T-helper 17 cell (primary cell): ENCODE measurements at regions not wholly inside any gene's neighbourhood (a gene's known extent, or its start where the extent isn't known, plus 50 kb on each side); places are given as distances from the start of the nearest gene placed in this dataset.

Source experiments
- ATAC-seq: fragments of 150-1000 bp; cut with Tn5 transposase; 2 replicates; pipeline ENCODE4 v1.10.0; 2021; ENCODE audit warnings: mild to moderate bottlenecking, moderate library complexity
- DNase-seq, 3 donors: peaks; one replicate each; pipeline versions ENCODE4 v3.0.0 to v3.0.0-alpha.2; 2020 to 2021
- H3K9me3 ChIP-seq: one replicate; pipeline ENCODE4 v1.7.0; 2013; ENCODE audit warnings: low read length, mild to moderate bottlenecking; ENCODE audit not compliant: control insufficient read depth, poor library complexity, severe bottlenecking
- H3K27ac Mint-ChIP-seq: one replicate; pipeline ENCODE4 v1.8.0; 2022; ENCODE audit warnings: mild to moderate bottlenecking, moderate library complexity, mixed read lengths
- H3K27me3 Mint-ChIP-seq: one replicate; pipeline ENCODE4 v1.8.0; 2022; ENCODE audit warnings: mixed read lengths
- H3K36me3 Mint-ChIP-seq: one replicate; pipeline ENCODE4 v1.8.0; 2022; ENCODE audit warnings: low read depth, mixed read lengths
- H3K4me1 Mint-ChIP-seq: one replicate; pipeline ENCODE4 v1.8.0; 2022; ENCODE audit warnings: mild to moderate bottlenecking, mixed read lengths
- H3K4me3 Mint-ChIP-seq: one replicate; pipeline ENCODE4 v1.8.0; 2022; ENCODE audit warnings: mild to moderate bottlenecking, moderate library complexity, mixed read lengths

- Mint-ChIP-seq H3K36me3 (peaks cover 9% of the 10 kb centered on the region), H3K27me3 (peaks cover 29% of the 10 kb centered on the region), H3K27ac (no peak overlapping the region), H3K4me3 (no peak overlapping the region), H3K4me1 (peaks cover 5% of the 10 kb centered on the region)
- no peak for DNase-seq
- no peaks in the 10 kb centered on the region for H3K9me3 ChIP-seq
- ATAC-seq = no peak
Measured at GRCh38 chr13:28568286-28568685, 73.4 kb upstream of the FLT1 start.

GRCh38 chr13:28566891-28567290, 72.0 kb upstream of the FLT1 start:
- DNase-seq = no peak
- H3K4me1 Mint-ChIP-seq = peaks cover 5% of the 10 kb centered on the region
- ATAC-seq = no peak
- H3K4me3 Mint-ChIP-seq = no peak overlapping the region
- H3K9me3 ChIP-seq = no peaks in the 10 kb centered on the region
- H3K27me3 Mint-ChIP-seq = peaks cover 31% of the 10 kb centered on the region
- H3K27ac Mint-ChIP-seq = no peak overlapping the region
- H3K36me3 Mint-ChIP-seq = peaks cover 10% of the 10 kb centered on the region

GRCh38 chr13:28566283-28566682, 71.4 kb upstream of the FLT1 start:
- peak overlapping the region; percentile 27 for H3K27ac Mint-ChIP-seq
- no peak overlapping the region for H3K4me3 Mint-ChIP-seq
- H3K27me3 Mint-ChIP-seq = peaks cover 31% of the 10 kb centered on the region

DNA sequence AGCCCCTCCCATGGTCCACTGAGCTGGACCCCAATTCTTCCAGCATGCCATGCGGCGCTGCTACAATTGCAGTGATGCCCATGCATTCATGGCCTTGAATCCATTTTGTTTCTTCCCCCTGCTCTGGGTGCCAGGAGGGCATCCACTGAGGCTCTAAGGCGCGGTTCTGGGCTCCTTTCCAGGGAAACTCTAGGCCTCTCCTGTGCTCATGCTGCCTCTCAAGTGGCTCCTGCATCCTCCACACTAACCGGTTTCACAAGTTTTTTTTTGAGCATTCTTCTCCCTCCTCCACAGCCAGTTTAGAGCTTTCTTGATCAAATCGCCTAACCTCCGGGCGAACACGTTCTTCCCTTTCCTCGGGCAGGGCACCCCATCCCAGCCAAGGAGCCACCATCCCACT, 69.1 kb upstream of the FLT1 start:
- H3K9me3 ChIP-seq = no peaks in the 10 kb centered on the region
- Mint-ChIP-seq H3K36me3 (peaks cover 10% of the 10 kb centered on the region), H3K27ac (no peak overlapping the region), H3K27me3 (peaks cover 39% of the 10 kb centered on the region), H3K4me1 (peaks cover 5% of the 10 kb centered on the region), H3K4me3 (no peak overlapping the region)
- no peak for DNase-seq
- ATAC-seq = no peak

More at GRCh38 chr13:28566283-28566682, 71.4 kb upstream of the FLT1 start:
- H3K9me3 ChIP-seq = no peaks in the 10 kb centered on the region
- peaks cover 10% of the 10 kb centered on the region for H3K36me3 Mint-ChIP-seq
- peaks cover 5% of the 10 kb centered on the region for H3K4me1 Mint-ChIP-seq
- DNase-seq (no peak), ATAC-seq (no peak)

- Mint-ChIP-seq H3K4me3 (no peak overlapping the region), H3K36me3 (peaks cover 10% of the 10 kb centered on the region), H3K4me1 (peaks cover under 1% of the 10 kb centered on the region), H3K27ac (no peak overlapping the region), H3K27me3 (peaks cover 34% of the 10 kb centered on the region)
- no peaks in the 10 kb centered on the region for H3K9me3 ChIP-seq
- no peak for DNase-seq
- ATAC-seq = no peak
Measured at GRCh38 chr13:28563609-28564008, 68.7 kb upstream of the FLT1 start.

DNA sequence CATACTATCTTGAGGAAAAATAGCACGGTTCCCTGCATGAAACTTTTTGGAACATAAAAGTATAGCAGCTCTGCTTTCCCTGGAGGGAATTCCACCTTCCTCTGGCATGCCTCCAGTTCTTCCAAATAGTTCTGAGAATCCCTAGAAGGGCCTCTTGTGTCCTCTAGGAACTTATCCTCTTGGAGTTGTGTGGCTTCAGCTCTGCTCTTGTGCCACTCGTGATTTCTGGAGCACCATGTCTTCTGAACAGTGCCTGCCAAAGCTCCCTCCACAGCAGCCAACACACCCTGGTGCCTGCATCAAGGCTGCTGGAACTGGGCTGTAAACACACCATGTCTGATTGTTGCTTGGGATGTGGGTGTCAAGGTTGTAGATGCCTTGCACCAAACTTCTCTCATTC, 65.7 kb upstream of the FLT1 start:
- DNase-seq = no peak
- no peaks in the 10 kb centered on the region for H3K4me1 Mint-ChIP-seq
- no peak for ATAC-seq
- H3K27me3 Mint-ChIP-seq = peaks cover 29% of the 10 kb centered on the region
- no peak overlapping the region for H3K27ac Mint-ChIP-seq
- peaks cover 5% of the 10 kb centered on the region for H3K36me3 Mint-ChIP-seq
- H3K9me3 ChIP-seq = no peaks in the 10 kb centered on the region
- H3K4me3 Mint-ChIP-seq = no peak overlapping the region

GRCh38 chr13:28559636-28560259, 64.8 kb upstream of the FLT1 start:
- peaks cover 29% of the 10 kb centered on the region for H3K27me3 Mint-ChIP-seq
- no peak for ATAC-seq
- no peaks in the 10 kb centered on the region for H3K4me1 Mint-ChIP-seq
- no peak overlapping the region for H3K27ac Mint-ChIP-seq
- no peaks in the 10 kb centered on the region for H3K9me3 ChIP-seq
- H3K4me3 Mint-ChIP-seq = no peak overlapping the region
- DNase-seq = no peak
- peaks cover 5% of the 10 kb centered on the region for H3K36me3 Mint-ChIP-seq

GRCh38 chr13:28558567-28558966, 63.6 kb upstream of the FLT1 start:
- no peak overlapping the region for H3K4me3 Mint-ChIP-seq
- ATAC-seq = no peak

DNA sequence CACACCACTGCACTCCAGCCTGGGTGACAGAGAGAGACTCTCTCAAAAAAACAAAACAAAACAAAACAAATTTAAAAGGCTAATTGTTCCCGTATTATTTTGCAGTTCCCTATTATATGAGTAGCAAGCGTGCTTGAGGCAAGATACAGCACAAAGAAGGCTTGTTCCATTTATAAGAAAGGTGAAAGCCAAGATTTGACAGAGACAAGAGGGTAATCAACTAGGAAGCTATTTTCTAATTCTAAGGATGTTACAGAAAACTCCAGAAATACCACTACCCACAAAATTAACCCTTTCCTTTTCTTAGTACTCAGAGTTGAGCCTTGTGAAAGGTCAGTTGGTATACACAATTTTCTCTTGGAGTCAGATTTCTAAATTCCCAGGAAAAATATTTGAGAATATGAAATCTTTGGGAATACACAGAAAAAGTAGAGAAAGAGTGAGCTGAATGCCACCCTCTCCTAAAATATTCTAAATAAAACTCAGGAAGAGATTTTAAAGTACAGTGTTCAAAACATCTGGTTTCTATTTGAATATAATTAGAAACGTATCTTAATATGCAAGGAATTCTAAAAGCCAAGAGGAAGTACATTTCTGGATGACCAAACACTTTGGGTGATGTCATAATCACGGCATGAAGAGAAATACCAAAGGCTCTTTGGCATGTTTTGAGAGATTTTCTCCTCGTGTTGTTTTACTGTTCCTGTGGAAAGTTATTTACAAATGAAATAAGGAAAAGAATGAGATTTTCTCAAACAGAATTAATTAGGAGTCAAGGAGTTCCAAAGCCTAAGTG, 63.0 kb upstream of the FLT1 start:
- peak overlapping the region; percentile 32 for H3K27ac Mint-ChIP-seq
- DNase-seq (no peak), ATAC-seq (no peak)
- peaks cover 19% of the 10 kb centered on the region for H3K27me3 Mint-ChIP-seq
- no peak overlapping the region for H3K4me3 Mint-ChIP-seq
- H3K9me3 ChIP-seq = no peaks in the 10 kb centered on the region
- H3K36me3 Mint-ChIP-seq = no peaks in the 10 kb centered on the region
- H3K4me1 Mint-ChIP-seq = no peaks in the 10 kb centered on the region

More at GRCh38 chr13:28558567-28558966, 63.6 kb upstream of the FLT1 start:
- H3K27me3 Mint-ChIP-seq = peaks cover 26% of the 10 kb centered on the region
- H3K27ac Mint-ChIP-seq = no peak overlapping the region
- no peaks in the 10 kb centered on the region for H3K4me1 Mint-ChIP-seq
- peaks cover 4% of the 10 kb centered on the region for H3K36me3 Mint-ChIP-seq
- H3K9me3 ChIP-seq = no peaks in the 10 kb centered on the region
- no peak for DNase-seq

DNA sequence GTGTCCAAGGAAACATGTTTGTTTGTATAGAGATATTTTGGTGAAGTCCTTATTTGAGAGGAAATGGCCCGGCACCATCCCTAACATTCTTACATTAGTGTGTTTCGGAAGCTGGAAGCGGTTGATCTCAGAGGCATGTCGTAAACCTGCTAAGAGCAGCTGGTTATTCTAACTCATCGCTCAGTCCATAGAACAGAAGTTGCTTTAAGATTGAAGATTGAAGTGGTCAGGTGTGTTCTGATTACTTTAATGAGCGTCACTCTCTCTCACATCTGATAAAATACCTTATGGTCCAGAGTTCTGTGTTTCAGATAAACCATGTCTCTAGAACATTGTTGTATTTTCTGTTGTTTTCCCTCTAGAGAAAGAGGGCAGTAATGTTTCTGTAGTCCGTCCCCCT, 60.2 kb upstream of the FLT1 start:
- Mint-ChIP-seq H3K4me3 (no peak overlapping the region), H3K27ac (no peak overlapping the region), H3K27me3 (peaks cover 14% of the 10 kb centered on the region), H3K4me1 (no peaks in the 10 kb centered on the region), H3K36me3 (no peaks in the 10 kb centered on the region)
- DNase-seq = no peak
- no peak for ATAC-seq
- H3K9me3 ChIP-seq = no peaks in the 10 kb centered on the region

DNA sequence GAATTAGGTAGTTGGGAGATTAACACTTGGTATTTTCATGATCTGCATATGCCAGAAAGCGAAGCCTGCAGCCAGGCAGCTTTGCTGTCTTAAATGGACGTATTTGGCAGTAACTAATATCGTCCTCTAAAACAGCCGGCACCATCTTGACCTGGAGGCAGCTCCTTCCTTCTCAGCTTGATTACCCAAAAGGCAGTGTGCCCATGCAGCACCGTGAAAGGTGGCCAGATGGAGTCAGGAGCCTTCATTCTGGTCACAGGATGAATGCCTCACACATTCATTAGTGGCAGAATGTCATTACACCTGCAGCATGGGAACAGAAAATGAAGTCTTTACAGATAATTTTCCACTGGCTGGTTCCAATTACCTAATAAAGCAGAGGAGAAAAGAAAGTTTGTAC, 59.0 kb upstream of the FLT1 start:
- no peaks in the 10 kb centered on the region for H3K4me1 Mint-ChIP-seq
- peaks cover 6% of the 10 kb centered on the region for H3K27me3 Mint-ChIP-seq
- ATAC-seq (no peak), DNase-seq (no peak)
- no peaks in the 10 kb centered on the region for H3K9me3 ChIP-seq
- H3K36me3 Mint-ChIP-seq = no peaks in the 10 kb centered on the region
- no peak overlapping the region for H3K4me3 Mint-ChIP-seq
- no peak overlapping the region for H3K27ac Mint-ChIP-seq

- DNase-seq (no peak), ATAC-seq (no peak)
- Mint-ChIP-seq H3K27me3 (peaks cover 6% of the 10 kb centered on the region), H3K36me3 (peaks cover 2% of the 10 kb centered on the region), H3K4me1 (no peaks in the 10 kb centered on the region), H3K4me3 (no peak overlapping the region), H3K27ac (no peak overlapping the region)
- H3K9me3 ChIP-seq = no peaks in the 10 kb centered on the region
Measured at GRCh38 chr13:28552288-28552687, 57.4 kb upstream of the FLT1 start.

GRCh38 chr13:28551498-28551895, 56.6 kb upstream of the FLT1 start:
- no peak for ATAC-seq

More at GRCh38 chr13:28551498-28551895, 56.6 kb upstream of the FLT1 start:
- no peak for DNase-seq
- Mint-ChIP-seq H3K36me3 (peaks cover 2% of the 10 kb centered on the region), H3K4me1 (no peaks in the 10 kb centered on the region), H3K27ac (no peak overlapping the region), H3K4me3 (no peak overlapping the region), H3K27me3 (peaks cover 6% of the 10 kb centered on the region)
- no peaks in the 10 kb centered on the region for H3K9me3 ChIP-seq
